ENCODE measurements at regions not wholly inside any gene's neighbourhood (a gene's known extent, or its start where the extent isn't known, plus 50 kb on each side); places are given as distances from the start of the nearest gene placed in this dataset.

- no peaks in the 10 kb centered on the region for H3K9me3 ChIP-seq (ENCODE audit: control insufficient read depth in 2 of 3, insufficient read depth in 1 of 3, low read length in 3 of 3)
- no peak overlapping the region for H3K27ac ChIP-seq (ENCODE audit: low read depth in 2 of 2, low read length in 2 of 2)
- no peak for TF ChIP-seq CTCF (IDR thresholded peaks at IDR 0.05; ENCODE audit: borderline replicate concordance, extremely low read depth, insufficient read depth)
- peak in 2 of 5 donors; percentile 39 to 47 for DNase-seq
- H3K4me3 ChIP-seq (ENCODE audit: low read length in 3 of 3) = no peak overlapping the region
- H3K27me3 ChIP-seq (ENCODE audit: control insufficient read depth, insufficient read depth, low read length) = peaks cover 4% of the 10 kb centered on the region
- intact Hi-C loops (cut with DNase I) = no loop called here
- H3K9ac ChIP-seq (ENCODE audit: low read length in 3 of 3) = no peak overlapping the region
- peaks cover 0 to 2% (median 0%) of the 10 kb centered on the region in 3 donors for H3K4me1 ChIP-seq (ENCODE audit: control insufficient read depth in 2 of 3, insufficient read depth in 2 of 3, low read depth in 1 of 3, low read length in 3 of 3)
- H3K36me3 ChIP-seq (ENCODE audit: control insufficient read depth in 2 of 3, insufficient read depth in 3 of 3, low read length in 3 of 3) = no peaks in the 10 kb centered on the region
- no peak for FAIRE-seq
These were observed 54.0 kb upstream of the CISTR start for GRCh38 chr12:53805791-53806190.

- Histone ChIP-seq H3K4me1 (ENCODE audit: control insufficient read depth in 2 of 3, insufficient read depth in 2 of 3, low read depth in 1 of 3, low read length in 3 of 3) (peaks cover 0 to 2% (median 1%) of the 10 kb centered on the region in 3 donors), H3K4me3 (ENCODE audit: low read length in 3 of 3) (no peak overlapping the region), H3K36me3 (ENCODE audit: control insufficient read depth in 2 of 3, insufficient read depth in 3 of 3, low read length in 3 of 3) (no peaks in the 10 kb centered on the region), H3K9ac (ENCODE audit: low read length in 3 of 3) (no peak overlapping the region), H3K27ac (ENCODE audit: low read depth in 2 of 2, low read length in 2 of 2) (no peak overlapping the region), H3K27me3 (ENCODE audit: control insufficient read depth, insufficient read depth, low read length) (peaks cover under 1% of the 10 kb centered on the region), H3K9me3 (ENCODE audit: control insufficient read depth in 2 of 3, insufficient read depth in 1 of 3, low read length in 3 of 3) (no peaks in the 10 kb centered on the region)
- DNase-seq (peak in 1 of 5 donors; percentile 16), FAIRE-seq (no peak)
- no peak for TF ChIP-seq CTCF (IDR thresholded peaks at IDR 0.05; ENCODE audit: borderline replicate concordance, extremely low read depth, insufficient read depth)
- intact Hi-C loops (cut with DNase I) = no loop called here
These were observed 54.9 kb upstream of the CISTR start for GRCh38 chr12:53806721-53807120.

GRCh38 chr12:53807322-53807860, 55.6 kb upstream of the CISTR start:
- Histone ChIP-seq H3K4me3 (ENCODE audit: low read length in 3 of 3) (no peak overlapping the region), H3K9ac (ENCODE audit: low read length in 3 of 3) (no peak overlapping the region), H3K9me3 (ENCODE audit: control insufficient read depth in 2 of 3, insufficient read depth in 1 of 3, low read length in 3 of 3) (no peaks in the 10 kb centered on the region), H3K27me3 (ENCODE audit: control insufficient read depth, insufficient read depth, low read length) (no peaks in the 10 kb centered on the region), H3K27ac (ENCODE audit: low read depth in 2 of 2, low read length in 2 of 2) (no peak overlapping the region), H3K4me1 (ENCODE audit: control insufficient read depth in 2 of 3, insufficient read depth in 2 of 3, low read depth in 1 of 3, low read length in 3 of 3) (peaks cover 0 to 2% (median 2%) of the 10 kb centered on the region in 3 donors), H3K36me3 (ENCODE audit: control insufficient read depth in 2 of 3, insufficient read depth in 3 of 3, low read length in 3 of 3) (no peaks in the 10 kb centered on the region)
- TF ChIP-seq CTCF (IDR thresholded peaks at IDR 0.05; ENCODE audit: borderline replicate concordance, extremely low read depth, insufficient read depth) = no peak
- intact Hi-C loops (cut with DNase I) = no loop called here
- no peak for DNase-seq
- no peak for FAIRE-seq

Data from kidney (tissue), 13 donors.